ENCODE measurements at regions not wholly inside any gene's neighbourhood (a gene's known extent, or its start where the extent isn't known, plus 50 kb on each side); places are given as distances from the start of the nearest gene placed in this dataset.

DNA sequence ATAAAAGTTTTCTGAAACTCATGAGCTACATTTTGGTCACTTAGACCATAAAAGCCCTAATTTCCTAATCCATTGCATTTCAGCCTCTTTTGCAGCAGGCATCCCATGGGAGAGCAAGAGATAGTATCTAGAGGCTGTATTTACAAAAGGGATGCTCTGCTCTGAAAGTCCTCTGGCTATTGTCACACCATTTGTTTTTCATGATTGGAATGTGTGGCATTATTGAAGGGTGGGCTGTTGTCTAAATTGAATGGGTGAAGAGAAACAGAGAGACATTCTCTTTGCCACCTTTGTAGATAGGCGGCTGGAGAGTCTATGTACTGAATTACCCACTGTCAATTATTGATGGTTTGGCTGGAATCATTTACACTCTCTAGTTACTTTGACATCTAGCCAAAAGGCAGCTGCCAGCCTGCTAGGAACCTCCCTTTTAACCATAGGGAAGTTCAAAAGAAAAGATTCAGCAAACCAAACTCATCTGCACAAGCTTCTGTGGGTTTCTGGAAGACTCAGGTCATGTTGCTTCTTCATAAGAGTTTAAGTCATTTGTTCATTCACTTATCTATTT, 89.8 kb upstream of the RARB start (continued):
- TF ChIP-seq DEAF1 (CRISPR knock-in tag; IDR thresholded peaks at IDR 0.05) (no peak), RBM25 (IDR thresholded peaks at IDR 0.05; ENCODE audit: low read depth, low read length, severe bottlenecking) (no peak), PHF8 (IDR thresholded peaks at IDR 0.05; ENCODE audit: borderline replicate concordance, low read length) (no peak), HNRNPH1 (optimal IDR thresholded peaks at IDR 0.05; ENCODE audit: low read depth, low read length) (no peak), NR1H2 (CRISPR knock-in tag; IDR thresholded peaks at IDR 0.05) (no peak)

GRCh38 chr3:25339225-25339624, 88.8 kb upstream of the RARB start:
- H3K9ac ChIP-seq (ENCODE audit: insufficient read depth in 1 of 2, low read depth in 2 of 2, low read length in 2 of 2), result no peak overlapping the region
- CTCF ChIA-PET (ENCODE audit: low intra/inter-chr PET ratio), result no interaction called here
- H3K36me3 ChIP-seq (ENCODE audit: control insufficient read depth, insufficient read depth, low read length), result no peaks in the 10 kb centered on the region
- H3K9me3 ChIP-seq (replicated peaks; ENCODE audit: control insufficient read depth, insufficient read depth, low read depth, low read length), result no peaks in the 10 kb centered on the region
- no peaks in the 10 kb centered on the region for H4K20me1 ChIP-seq (replicated peaks; ENCODE audit: control insufficient read depth, insufficient read depth, low read length)
- no peaks in the 10 kb centered on the region for H3K27me3 ChIP-seq (ENCODE audit: control insufficient read depth in 2 of 2, insufficient read depth in 2 of 2, low read length in 2 of 2)
- intact Hi-C loops (cut with micrococcal nuclease) (no loop called here), in situ Hi-C loops (cut with MboI) (no loop called here)
- no peak overlapping the region for H3K4me2 ChIP-seq (ENCODE audit: insufficient read depth, low read length)
- H3K9me1 ChIP-seq (ENCODE audit: control insufficient read depth, insufficient read depth, low read length), result no peaks in the 10 kb centered on the region
- FAIRE-seq, result no peak
- POLR2A ChIA-PET, result interaction anchor here (0.8 kb wide), 1 partner anchor 11 kb away, joined by 3 read pairs; no protein-coding TSS in a partner anchor
- H2AFZ ChIP-seq (ENCODE audit: low read depth, low read length), result no peak overlapping the region
- no peak for ATAC-seq
- no peak overlapping the region for H3K27ac ChIP-seq (ENCODE audit: extremely low read depth, low read depth, low read length)
- no peak for DNase-seq (ENCODE audit: extremely low read depth in 1 of 4, low spot score in 3 of 4)
- no TSS peak for BruUV-seq (replicated peaks)
- 2% methylated on average over 9 of the region's 9 CpGs for WGBS (ENCODE audit: insufficient coverage, low coverage, missing lambda C conversion rate)
- no peak overlapping the region for H3K4me3 ChIP-seq
- TF ChIP-seq, protein P1, sequence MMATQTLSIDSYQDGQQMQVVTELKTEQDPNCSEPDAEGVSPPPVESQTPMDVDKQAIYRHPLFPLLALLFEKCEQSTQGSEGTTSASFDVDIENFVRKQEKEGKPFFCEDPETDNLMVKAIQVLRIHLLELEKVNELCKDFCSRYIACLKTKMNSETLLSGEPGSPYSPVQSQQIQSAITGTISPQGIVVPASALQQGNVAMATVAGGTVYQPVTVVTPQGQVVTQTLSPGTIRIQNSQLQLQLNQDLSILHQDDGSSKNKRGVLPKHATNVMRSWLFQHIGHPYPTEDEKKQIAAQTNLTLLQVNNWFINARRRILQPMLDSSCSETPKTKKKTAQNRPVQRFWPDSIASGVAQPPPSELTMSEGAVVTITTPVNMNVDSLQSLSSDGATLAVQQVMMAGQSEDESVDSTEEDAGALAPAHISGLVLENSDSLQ (IDR thresholded peaks at IDR 0.05), result 0 out of 2 replicates have a peak, but pooled peaks have one; percentile 9
- TF ChIP-seq PTBP1 (IDR thresholded peaks at IDR 0.05; ENCODE audit: low read depth, low read length) (no peak), PBX2 (CRISPR knock-in tag; IDR thresholded peaks at IDR 0.05; ENCODE audit: low read depth) (no peak), PBX2 (tag; conservative IDR thresholded peaks at IDR 0.05; ENCODE audit: low read depth) (0 out of 2 replicates have a peak, but pooled peaks have one; percentile 20)
- no peaks in the 10 kb centered on the region for H3K4me1 ChIP-seq (replicated peaks in 1 of 2; ENCODE audit: control insufficient read depth in 2 of 2, insufficient read depth in 2 of 2, low read length in 2 of 2)
- H3K79me2 ChIP-seq (ENCODE audit: control insufficient read depth, insufficient read depth, low read length), result no peaks in the 10 kb centered on the region

All from K562 (cell line).